OCI-LY7 (cell line): ENCODE measurements at regions not wholly inside any gene's neighbourhood (a gene's known extent, or its start where the extent isn't known, plus 50 kb on each side); places are given as distances from the start of the nearest gene placed in this dataset.

ENCODE experiments used
- BruUV-seq: library from RNA; stranded (reverse); fragments of 400-500 nt; replicated peaks from 2 replicates; lab custom pipeline; 2021; lab: Mats Ljungman, UMichigan
- CTCF ChIA-PET: fragments of 300-600 bp; sonication (Branson Sonifier 250); formaldehyde crosslinking; loops from one replicate; lab custom pipeline; 2022; ENCODE audit warnings: antibody characterized with exemption; ENCODE audit not compliant: unreplicated experiment; lab: Charles Lee
- POLR2A ChIA-PET: fragments of 300-600 bp; sonication (Branson Sonifier 250); formaldehyde crosslinking; loops from one replicate; lab custom pipeline; 2022; ENCODE audit warnings: antibody characterized with exemption; lab: Charles Lee
- DNase-seq: peaks from one replicate; pipeline ENCODE4 v3.0.0-alpha.2; 2015; ENCODE audit warnings: low spot score
- H2AFZ ChIP-seq: fragments of 200-600 bp; sonication (generic), shearing (Covaris generic); 2 replicates; pipeline ENCODE4 v1.6.1; 2014; ENCODE audit warnings: mild to moderate bottlenecking, antibody characterized with exemption, low read length, moderate library complexity
- H3K27ac ChIP-seq: fragments of 200-600 bp; sonication (generic); 2 replicates; pipeline ENCODE4 v1.5.1; 2014; ENCODE audit warnings: mixed run types, low read depth, mild to moderate bottlenecking, moderate library complexity, low read length, inconsistent platforms; ENCODE audit not compliant: poor library complexity, severe bottlenecking
- H3K36me3 ChIP-seq: fragments of 200-600 bp; sonication (generic); 2 replicates; pipeline ENCODE4 v1.6.1; 2014; ENCODE audit warnings: mild to moderate bottlenecking, antibody characterized with exemption, low read length, moderate library complexity, mixed read lengths; ENCODE audit not compliant: insufficient read depth
- H3K4me1 ChIP-seq: fragments of 200-600 bp; sonication (generic); 2 replicates; pipeline ENCODE4 v1.5.1; 2014; ENCODE audit warnings: mild to moderate bottlenecking, low read length; ENCODE audit not compliant: insufficient read depth, poor library complexity, severe bottlenecking
- H3K4me2 ChIP-seq: fragments of 200-600 bp; sonication (generic); 2 replicates; pipeline ENCODE4 v1.6.1; 2014; ENCODE audit warnings: mild to moderate bottlenecking, low read length
- H3K4me3 ChIP-seq: fragments of 200-600 bp; sonication (generic); 2 replicates; pipeline ENCODE4 v1.5.1; 2014; ENCODE audit warnings: mild to moderate bottlenecking, low read depth, low read length; ENCODE audit not compliant: poor library complexity, severe bottlenecking
- H3K79me2 ChIP-seq: fragments of 200-600 bp; sonication (generic); 2 replicates; pipeline ENCODE4 v1.6.1; 2016; ENCODE audit warnings: low read depth, mild to moderate bottlenecking, low read length, moderate library complexity, mixed read lengths; ENCODE audit not compliant: insufficient read depth
- H3K9me2 ChIP-seq: fragments of 200-600 bp; sonication (generic); 2 replicates; pipeline ENCODE4 v1.6.1; 2016; ENCODE audit warnings: mild to moderate bottlenecking, low read length, mixed read lengths; ENCODE audit not compliant: insufficient read depth
- H3K9me3 ChIP-seq: fragments of 200-600 bp; sonication (generic); 2 replicates; pipeline ENCODE4 v1.6.1; 2014; ENCODE audit warnings: mild to moderate bottlenecking, mixed run types, low read length, mixed read lengths
- H4K20me1 ChIP-seq: fragments of 200-600 bp; sonication (generic); 2 replicates; pipeline ENCODE4 v1.6.1; 2014; ENCODE audit warnings: mild to moderate bottlenecking, antibody characterized with exemption, low read length, moderate library complexity, mixed read lengths; ENCODE audit not compliant: insufficient read depth
- CTCF ChIP-seq: fragments of 200-600 bp; sonication (generic); conservative IDR thresholded peaks from 2 replicates; pipeline ENCODE4 v1.5.1; 2014; ENCODE audit warnings: mild to moderate bottlenecking, antibody characterized with exemption, low read length, moderate library complexity, mixed read lengths
- EZH2phosphoT487 ChIP-seq: fragments of 200-600 bp; sonication (generic); IDR thresholded peaks from 2 replicates; pipeline ENCODE4 v1.6.1; 2018; ENCODE audit warnings: low read depth, borderline replicate concordance, mild to moderate bottlenecking, mixed run types, antibody characterized with exemption, low read length, moderate library complexity, mixed read lengths
- intact Hi-C: fragments of 100-400 bp; cut with micrococcal nuclease; formaldehyde crosslinking; loops from one replicate; pipeline ENCODE4 v1.10.0; 2022; ENCODE audit not compliant: unreplicated experiment

- no peaks in the 10 kb centered on the region for H3K36me3 ChIP-seq
- intact Hi-C loops: no loop called here
- TF ChIP-seq CTCF (no peak), EZH2phosphoT487 (no peak)
- POLR2A ChIA-PET: interaction anchor here (0.6 kb wide), 1 partner anchor 54 kb away, joined by 3 read pairs; no protein-coding TSS in a partner anchor
- no peaks in the 10 kb centered on the region for H3K4me1 ChIP-seq
- BruUV-seq: no TSS peak
- no peak overlapping the region for H3K4me2 ChIP-seq
- H3K9me3 ChIP-seq: no peaks in the 10 kb centered on the region
- H3K79me2 ChIP-seq: no peaks in the 10 kb centered on the region
- no peaks in the 10 kb centered on the region for H3K9me2 ChIP-seq
- DNase-seq: no peak
- CTCF ChIA-PET: no interaction called here
- no peak overlapping the region for H3K4me3 ChIP-seq
- H4K20me1 ChIP-seq: no peaks in the 10 kb centered on the region
- H2AFZ ChIP-seq: no peak overlapping the region
- H3K27ac ChIP-seq: no peak overlapping the region
Observed at GRCh38 chr4:89645482-89645881, 191.5 kb downstream of the SNCA start.

GRCh38 chr4:89641367-89641687 is 195.6 kb downstream of the SNCA start:
- no peak overlapping the region for H3K27ac ChIP-seq
- ChIA-PET CTCF (no interaction called here), POLR2A (no interaction called here)
- H2AFZ ChIP-seq: no peak overlapping the region
- no peaks in the 10 kb centered on the region for H3K36me3 ChIP-seq
- no peak overlapping the region for H3K4me3 ChIP-seq
- no peak for DNase-seq
- no peak for TF ChIP-seq EZH2phosphoT487
- 0 out of 2 replicates have a peak, but pooled peaks have one; percentile 24 for TF ChIP-seq CTCF
- no peaks in the 10 kb centered on the region for H3K79me2 ChIP-seq
- H3K4me2 ChIP-seq: no peak overlapping the region
- intact Hi-C loops: no loop called here
- H3K4me1 ChIP-seq: no peaks in the 10 kb centered on the region
- no TSS peak for BruUV-seq
- H3K9me3 ChIP-seq: no peaks in the 10 kb centered on the region
- H4K20me1 ChIP-seq: no peaks in the 10 kb centered on the region
- H3K9me2 ChIP-seq: no peaks in the 10 kb centered on the region

DNA sequence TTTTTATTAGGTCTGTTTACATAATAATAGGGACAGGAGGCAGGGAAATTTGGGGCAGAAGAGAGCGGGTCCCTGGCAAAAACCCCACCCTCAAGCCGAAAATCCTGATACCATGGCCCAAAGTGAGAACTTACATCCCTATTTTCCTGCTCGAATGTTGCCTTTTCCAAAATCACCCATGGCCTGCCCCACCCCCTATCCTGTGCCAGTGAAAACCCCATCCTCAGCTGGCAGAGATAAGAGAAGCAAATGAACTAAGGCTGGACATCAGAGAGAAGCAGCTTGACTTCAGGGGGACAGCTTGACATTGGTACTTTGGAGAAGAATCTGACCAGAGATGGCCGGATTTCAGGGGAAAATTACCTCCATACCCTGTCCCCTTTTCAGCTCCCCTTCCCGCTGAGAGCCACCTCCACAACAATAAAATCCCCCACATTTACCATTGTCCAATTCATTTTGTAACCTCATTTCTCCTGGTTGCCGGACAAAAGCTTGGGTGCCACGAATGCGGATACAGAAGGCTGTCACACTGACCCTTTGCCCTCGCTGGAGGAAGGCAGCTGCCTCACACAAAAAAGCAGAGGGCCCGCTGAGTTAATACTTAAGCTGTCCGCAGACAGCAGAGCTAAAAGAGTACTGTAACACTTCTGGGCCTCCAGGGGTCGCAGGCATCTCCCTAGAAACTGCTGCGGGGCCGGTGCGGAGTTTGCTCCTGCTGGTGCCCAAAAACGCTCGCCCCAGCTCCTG is 196.2 kb downstream of the SNCA start:
- DNase-seq: no peak
- no peak overlapping the region for H3K4me3 ChIP-seq
- H2AFZ ChIP-seq: no peak overlapping the region
- no peaks in the 10 kb centered on the region for H3K36me3 ChIP-seq
- BruUV-seq: no TSS peak
- no peaks in the 10 kb centered on the region for H4K20me1 ChIP-seq
- no peaks in the 10 kb centered on the region for H3K9me3 ChIP-seq
- H3K9me2 ChIP-seq: no peaks in the 10 kb centered on the region
- no peak overlapping the region for H3K4me2 ChIP-seq
- no peaks in the 10 kb centered on the region for H3K4me1 ChIP-seq
- ChIA-PET POLR2A (interaction anchor here (0.8 kb wide), 2 partner anchors 12 to 435 kb away, joined by 4 read pairs; no protein-coding TSS in a partner anchor), CTCF (no interaction called here)
- intact Hi-C loops: no loop called here
- H3K27ac ChIP-seq: no peak overlapping the region
- no peak for TF ChIP-seq EZH2phosphoT487
- no peak for TF ChIP-seq CTCF
- H3K79me2 ChIP-seq: no peaks in the 10 kb centered on the region
